Tibial artery (tissue), 4 donors: ENCODE measurements at regions not wholly inside any gene's neighbourhood (a gene's known extent, or its start where the extent isn't known, plus 50 kb on each side); places are given as distances from the start of the nearest gene placed in this dataset.

Experiments
- DNase-seq, 2 donors: peaks; one replicate each; pipeline ENCODE4 v3.0.0-alpha.2; 2019
- H3K27ac ChIP-seq, 2 donors: fragments of 200-600 bp; sonication (generic) in 1 of 2; 1 replicate in 1 of 2; 2 replicates in 1 of 2; pipeline ENCODE4 v1.5.1; 2018 to 2019; ENCODE audit warnings: mild to moderate bottlenecking in 1 of 2
- H3K27me3 ChIP-seq, 2 donors: fragments of 200-600 bp; sonication (generic) in 1 of 2; one replicate each; pipeline versions ENCODE4 v1.5.1 to v1.6.0; 2016 to 2019
- H3K36me3 ChIP-seq, 3 donors: fragments of 200-600 bp; sonication (generic) in 2 of 3; one replicate each; pipeline ENCODE4 v1.5.1; 2016 to 2019; ENCODE audit warnings: mild to moderate bottlenecking in 2 of 3
- H3K4me1 ChIP-seq, 4 donors: fragments of 200-600 bp; sonication (generic) in 2 of 4; 1 replicate in 3 of 4; 2 replicates in 1 of 4; pipeline ENCODE4 v1.5.1; 2016 to 2019
- H3K4me3 ChIP-seq, 2 donors: fragments of 200-600 bp; sonication (generic) in 1 of 2; 1 replicate in 1 of 2; 2 replicates in 1 of 2; pipeline ENCODE4 v1.5.1; 2018 to 2019; ENCODE audit warnings: mild to moderate bottlenecking in 2 of 2
- H3K9me3 ChIP-seq, 3 donors: fragments of 200-600 bp; sonication (generic) in 1 of 3; one replicate each; pipeline ENCODE4 v1.5.1; 2016 to 2019
- intact Hi-C: fragments of 100-400 bp; cut with DNase I; formaldehyde crosslinking; loops from one replicate; pipeline ENCODE4 v1.15.0; 2023; ENCODE audit warnings: low total_unique reads
- TF ChIP-seq, protein P1 (sequence below), 2 experiments: fragments of 200-600 bp in 1 of 2; fragments of 450-650 bp in 1 of 2; IDR thresholded peaks; one replicate each; pipeline ENCODE4 v1.5.1; 2017 to 2019; ENCODE audit warnings: antibody characterized with exemption in 2 of 2, mild to moderate bottlenecking in 1 of 2, moderate library complexity in 1 of 2

DNA sequence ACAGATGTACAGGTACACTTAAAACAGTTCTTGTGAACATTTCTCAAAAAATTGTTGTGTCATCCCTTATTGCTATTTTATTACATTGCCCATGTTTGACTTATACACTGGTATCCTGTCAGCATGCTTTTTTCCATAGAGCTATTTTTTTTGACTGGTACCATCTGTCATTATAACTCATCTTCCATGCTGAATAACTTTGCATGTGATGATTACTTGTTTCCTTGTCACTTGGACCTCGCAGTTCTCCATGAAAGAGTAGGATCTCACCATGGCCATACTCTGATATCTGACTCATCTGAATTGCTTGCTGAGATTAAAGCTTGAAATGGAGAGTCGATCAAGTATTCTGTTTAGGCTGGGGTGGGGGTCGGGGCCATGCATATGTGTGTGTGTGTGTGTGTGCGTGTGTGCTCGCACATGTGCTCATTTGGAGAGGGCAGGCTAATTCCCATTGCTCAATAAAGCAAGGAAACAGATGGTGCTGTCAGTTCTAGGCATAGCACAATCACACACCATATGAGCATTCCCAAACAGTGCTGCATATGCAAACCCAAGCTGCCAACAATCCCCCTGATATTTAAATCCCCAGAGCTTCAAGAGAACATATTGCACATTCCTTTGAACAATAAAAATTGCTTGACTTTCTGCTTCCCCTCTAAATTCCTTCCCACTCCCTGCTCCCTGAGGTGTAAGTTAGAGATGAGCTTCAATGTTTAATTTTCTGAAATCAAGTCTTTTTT is 62.9 kb downstream of the NHLRC3 start:
- H3K9me3 ChIP-seq = no peaks in the 10 kb centered on the region
- TF ChIP-seq, protein P1, sequence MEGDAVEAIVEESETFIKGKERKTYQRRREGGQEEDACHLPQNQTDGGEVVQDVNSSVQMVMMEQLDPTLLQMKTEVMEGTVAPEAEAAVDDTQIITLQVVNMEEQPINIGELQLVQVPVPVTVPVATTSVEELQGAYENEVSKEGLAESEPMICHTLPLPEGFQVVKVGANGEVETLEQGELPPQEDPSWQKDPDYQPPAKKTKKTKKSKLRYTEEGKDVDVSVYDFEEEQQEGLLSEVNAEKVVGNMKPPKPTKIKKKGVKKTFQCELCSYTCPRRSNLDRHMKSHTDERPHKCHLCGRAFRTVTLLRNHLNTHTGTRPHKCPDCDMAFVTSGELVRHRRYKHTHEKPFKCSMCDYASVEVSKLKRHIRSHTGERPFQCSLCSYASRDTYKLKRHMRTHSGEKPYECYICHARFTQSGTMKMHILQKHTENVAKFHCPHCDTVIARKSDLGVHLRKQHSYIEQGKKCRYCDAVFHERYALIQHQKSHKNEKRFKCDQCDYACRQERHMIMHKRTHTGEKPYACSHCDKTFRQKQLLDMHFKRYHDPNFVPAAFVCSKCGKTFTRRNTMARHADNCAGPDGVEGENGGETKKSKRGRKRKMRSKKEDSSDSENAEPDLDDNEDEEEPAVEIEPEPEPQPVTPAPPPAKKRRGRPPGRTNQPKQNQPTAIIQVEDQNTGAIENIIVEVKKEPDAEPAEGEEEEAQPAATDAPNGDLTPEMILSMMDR (IDR thresholded peaks at IDR 0.05) = no peak
- no peaks in the 10 kb centered on the region for H3K27me3 ChIP-seq
- DNase-seq = no peak
- intact Hi-C loops = no loop called here
- no peak overlapping the region for H3K27ac ChIP-seq
- no peak overlapping the region for H3K4me3 ChIP-seq
- H3K4me1 ChIP-seq = no peaks in the 10 kb centered on the region
- no peaks in the 10 kb centered on the region for H3K36me3 ChIP-seq

DNA sequence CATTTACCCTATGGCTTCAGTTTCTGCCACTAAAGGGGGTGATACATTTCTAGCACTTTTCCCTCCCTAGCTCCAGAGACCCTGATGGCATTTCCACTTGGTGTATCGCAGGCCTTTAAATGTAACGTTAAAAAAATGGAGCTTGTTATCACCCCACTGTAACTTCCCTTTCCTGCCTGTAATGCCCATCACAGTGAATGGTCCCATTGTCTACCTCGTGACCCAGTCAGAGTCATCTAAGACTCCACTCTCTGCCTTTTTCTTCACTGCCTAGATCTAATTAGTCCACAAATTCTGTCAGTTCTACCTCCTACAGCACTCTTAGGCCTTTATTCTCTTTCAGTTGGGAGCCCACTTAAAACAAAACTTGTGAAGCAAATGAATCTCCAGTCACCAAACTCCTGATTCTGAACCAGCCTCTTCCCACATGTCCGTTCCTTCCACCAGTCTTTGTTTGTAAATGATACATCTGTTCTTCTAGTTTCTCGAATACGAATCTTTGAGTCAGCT is 64.8 kb downstream of the NHLRC3 start:
- intact Hi-C loops = no loop called here
- H3K4me3 ChIP-seq = no peak overlapping the region
- TF ChIP-seq, protein P1 (IDR thresholded peaks at IDR 0.05) = no peak
- H3K9me3 ChIP-seq = no peaks in the 10 kb centered on the region
- H3K27ac ChIP-seq = no peak overlapping the region
- no peak for DNase-seq
- H3K4me1 ChIP-seq = no peaks in the 10 kb centered on the region
- H3K27me3 ChIP-seq = no peaks in the 10 kb centered on the region
- H3K36me3 ChIP-seq = no peaks in the 10 kb centered on the region

DNA sequence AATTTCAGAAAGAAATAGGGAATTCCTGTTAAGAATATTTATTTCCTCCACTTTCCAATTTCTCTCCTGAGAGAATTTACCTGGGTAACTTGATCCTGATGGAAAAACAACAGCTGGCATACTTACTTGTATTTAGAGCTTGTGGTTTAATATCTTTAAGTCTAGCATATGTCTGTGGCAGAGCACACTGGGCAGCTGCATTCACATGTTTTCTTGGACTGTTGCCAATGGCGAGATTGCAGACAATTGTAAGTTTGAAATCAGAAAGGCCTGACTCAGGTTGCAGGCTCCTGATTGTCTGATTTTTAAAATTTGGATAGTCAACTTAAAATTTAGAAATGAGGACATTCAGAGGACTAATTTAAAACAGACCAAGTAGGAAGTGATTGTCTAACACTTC is 66.9 kb downstream of the NHLRC3 start:
- Histone ChIP-seq H3K27ac (no peak overlapping the region), H3K27me3 (no peaks in the 10 kb centered on the region), H3K9me3 (no peaks in the 10 kb centered on the region), H3K4me3 (no peak overlapping the region), H3K36me3 (no peaks in the 10 kb centered on the region), H3K4me1 (no peaks in the 10 kb centered on the region)
- intact Hi-C loops = no loop called here
- TF ChIP-seq, protein P1 (IDR thresholded peaks at IDR 0.05) = no peak
- DNase-seq = no peak

DNA sequence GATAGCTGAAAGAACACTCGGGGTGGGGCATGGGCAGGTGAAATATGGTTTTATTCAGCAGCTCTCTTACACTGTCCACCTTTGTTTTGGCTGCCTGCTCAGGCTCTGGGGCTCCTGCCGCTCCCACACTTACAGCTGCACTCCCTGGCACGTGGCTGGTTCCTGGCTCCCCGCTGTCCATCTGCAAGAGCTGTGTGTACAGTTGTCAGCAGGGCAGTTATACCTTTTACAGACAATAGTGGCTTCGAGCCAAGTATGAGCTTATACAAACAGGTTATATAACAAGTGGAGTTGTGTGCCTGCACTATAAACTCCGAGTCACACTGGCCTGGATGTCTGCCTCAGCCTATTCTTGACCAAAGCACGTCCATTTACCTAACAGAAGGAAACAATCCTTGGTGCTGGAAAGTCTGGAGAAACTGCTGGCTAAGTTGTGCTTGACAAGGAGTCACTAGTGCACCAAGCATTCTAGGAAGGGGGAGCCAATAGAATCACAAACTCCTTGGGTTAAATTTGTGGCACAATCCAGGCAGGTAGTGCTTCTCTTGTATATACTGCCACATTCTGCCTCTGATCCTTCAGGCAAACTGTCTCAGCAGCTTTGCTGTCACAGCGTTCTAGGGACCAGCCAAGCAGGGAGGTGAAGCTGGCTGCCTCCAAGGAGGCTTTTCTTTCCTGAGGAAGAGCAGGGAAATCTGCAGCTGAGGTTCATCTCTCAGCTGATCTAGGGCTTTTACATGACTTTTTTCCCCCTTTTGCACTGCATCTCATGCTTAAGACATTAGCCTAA is 68.2 kb downstream of the NHLRC3 start:
- no peak for DNase-seq
- no peaks in the 10 kb centered on the region for H3K4me1 ChIP-seq
- no peaks in the 10 kb centered on the region for H3K27me3 ChIP-seq
- H3K36me3 ChIP-seq = no peaks in the 10 kb centered on the region
- H3K9me3 ChIP-seq = no peaks in the 10 kb centered on the region
- intact Hi-C loops = no loop called here
- TF ChIP-seq, protein P1 (IDR thresholded peaks at IDR 0.05) = no peak
- H3K27ac ChIP-seq = no peak overlapping the region
- no peak overlapping the region for H3K4me3 ChIP-seq

DNA sequence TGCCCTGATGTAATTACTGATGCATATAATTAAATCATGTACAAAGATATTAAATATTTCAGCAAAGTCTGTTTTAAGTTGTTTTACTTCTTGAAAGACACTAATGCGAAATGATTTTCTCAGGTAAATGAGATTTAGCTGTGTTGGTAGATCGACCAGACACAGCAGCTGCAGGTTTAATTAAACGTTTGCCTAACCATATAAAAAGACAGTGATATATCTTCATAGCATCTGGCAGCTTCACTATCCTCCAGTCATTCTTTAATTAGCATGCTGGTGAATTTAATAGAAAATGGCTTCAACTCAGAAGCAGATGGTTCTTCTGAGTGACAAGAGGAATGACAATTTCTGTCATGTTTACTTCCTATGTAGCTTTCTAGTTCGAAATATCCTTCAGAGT is 69.3 kb downstream of the NHLRC3 start:
- H3K4me1 ChIP-seq = no peaks in the 10 kb centered on the region
- H3K27ac ChIP-seq = no peak overlapping the region
- H3K4me3 ChIP-seq = no peak overlapping the region
- TF ChIP-seq, protein P1 (IDR thresholded peaks at IDR 0.05) = no peak
- no peaks in the 10 kb centered on the region for H3K36me3 ChIP-seq
- no peaks in the 10 kb centered on the region for H3K27me3 ChIP-seq
- no peak for DNase-seq
- intact Hi-C loops = no loop called here
- H3K9me3 ChIP-seq = no peaks in the 10 kb centered on the region
